Activated CD4-positive, alpha-beta T cell treated with anti-CD3 and anti-CD28 coated beads for 24 hours (primary cell): ENCODE measurements at regions not wholly inside any gene's neighbourhood (a gene's known extent, or its start where the extent isn't known, plus 50 kb on each side); places are given as distances from the start of the nearest gene placed in this dataset.

ENCODE experiments used
- DNase-seq, 2 donors: peaks; one replicate each; pipeline ENCODE4 v3.0.0-alpha.2; 2020; ENCODE audit warnings: low read depth in 2 of 2

GRCh38 chr5:124383693-124384092, 362.7 kb downstream of the ZNF608 start:
- no peak for DNase-seq

GRCh38 chr5:124377386-124377785, 369.1 kb downstream of the ZNF608 start:
- no peak for DNase-seq

GRCh38 chr5:124373883-124374282, 372.6 kb downstream of the ZNF608 start:
- no peak for DNase-seq

- no peak for DNase-seq
These were observed 374.0 kb downstream of the ZNF608 start for GRCh38 chr5:124372457-124372856.

GRCh38 chr5:124371111-124371706, 375.2 kb downstream of the ZNF608 start:
- no peak for DNase-seq

- DNase-seq: no peak
These were observed 375.8 kb downstream of the ZNF608 start for GRCh38 chr5:124370601-124371000.

GRCh38 chr5:124365361-124365801, 381.1 kb downstream of the ZNF608 start:
- DNase-seq: no peak

- DNase-seq: no peak
These were observed 390.5 kb downstream of the ZNF608 start for GRCh38 chr5:124355928-124356327.

- no peak for DNase-seq
These were observed 393.4 kb downstream of the ZNF608 start for GRCh38 chr5:124353016-124353415.

- DNase-seq: no peak
These were observed 394.1 kb downstream of the ZNF608 start for GRCh38 chr5:124352312-124352711.

GRCh38 chr5:124349931-124350330, 396.5 kb downstream of the ZNF608 start:
- DNase-seq: no peak

GRCh38 chr5:124343451-124343867, 403.0 kb downstream of the ZNF608 start:
- no peak for DNase-seq

GRCh38 chr5:124342986-124343385, 403.5 kb downstream of the ZNF608 start:
- DNase-seq: no peak

GRCh38 chr5:124342584-124342983, 403.9 kb downstream of the ZNF608 start:
- DNase-seq: no peak

GRCh38 chr5:124342027-124342471, 404.4 kb downstream of the ZNF608 start:
- no peak for DNase-seq

GRCh38 chr5:124341066-124341858, 405.2 kb downstream of the ZNF608 start:
- DNase-seq: no peak

- no peak for DNase-seq
These were observed 408.4 kb downstream of the ZNF608 start for GRCh38 chr5:124337996-124338395.

- no peak for DNase-seq
These were observed 413.0 kb downstream of the ZNF608 start for GRCh38 chr5:124333298-124333979.

GRCh38 chr5:124332273-124332672, 414.2 kb downstream of the ZNF608 start:
- DNase-seq: no peak

GRCh38 chr5:124330595-124331220, 415.7 kb downstream of the ZNF608 start:
- DNase-seq: no peak

GRCh38 chr5:124328201-124328600, 418.2 kb downstream of the ZNF608 start:
- no peak for DNase-seq

- no peak for DNase-seq
These were observed 427.8 kb downstream of the ZNF608 start for GRCh38 chr5:124318661-124319060.
